ENCODE measurements at regions not wholly inside any gene's neighbourhood (a gene's known extent, or its start where the extent isn't known, plus 50 kb on each side); places are given as distances from the start of the nearest gene placed in this dataset.

DNA sequence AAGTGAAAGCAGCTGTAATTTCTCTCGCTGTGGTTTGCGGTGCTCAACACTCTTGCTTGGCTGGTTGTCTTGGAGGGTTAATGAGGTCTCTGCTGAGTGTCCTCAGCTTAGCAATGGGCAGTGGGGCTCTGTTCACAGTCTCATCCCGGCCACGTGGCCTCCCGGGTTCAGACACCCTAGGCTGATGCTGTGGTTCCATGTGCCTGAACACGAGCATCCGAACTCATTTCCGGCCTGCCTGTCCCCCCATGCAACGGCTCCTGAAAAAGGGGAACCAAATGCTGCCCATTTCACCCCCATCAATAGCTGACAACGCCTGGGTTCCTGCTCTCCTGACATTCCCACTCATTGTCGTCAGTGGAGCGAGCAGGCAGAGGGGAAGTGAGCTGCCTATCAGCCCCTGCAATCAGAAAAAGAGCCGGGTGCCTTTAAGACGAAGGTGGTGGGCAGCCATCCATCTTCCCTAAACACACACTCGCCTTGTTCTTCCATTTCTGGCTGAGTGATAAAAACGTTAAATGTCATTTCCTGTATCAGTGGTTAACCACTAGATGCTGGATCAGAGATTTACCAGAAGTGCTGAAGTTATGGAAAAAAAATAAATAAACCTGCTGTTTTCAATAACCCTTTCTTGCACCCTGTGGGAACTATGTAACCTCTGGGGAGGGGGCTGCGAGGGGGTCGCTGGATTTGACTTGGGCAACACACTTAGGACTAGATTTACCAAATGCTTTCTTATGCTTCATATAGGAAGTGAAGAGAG, 60.3 kb upstream of the BCL2L14 start:
- TF ChIP-seq, protein P1, sequence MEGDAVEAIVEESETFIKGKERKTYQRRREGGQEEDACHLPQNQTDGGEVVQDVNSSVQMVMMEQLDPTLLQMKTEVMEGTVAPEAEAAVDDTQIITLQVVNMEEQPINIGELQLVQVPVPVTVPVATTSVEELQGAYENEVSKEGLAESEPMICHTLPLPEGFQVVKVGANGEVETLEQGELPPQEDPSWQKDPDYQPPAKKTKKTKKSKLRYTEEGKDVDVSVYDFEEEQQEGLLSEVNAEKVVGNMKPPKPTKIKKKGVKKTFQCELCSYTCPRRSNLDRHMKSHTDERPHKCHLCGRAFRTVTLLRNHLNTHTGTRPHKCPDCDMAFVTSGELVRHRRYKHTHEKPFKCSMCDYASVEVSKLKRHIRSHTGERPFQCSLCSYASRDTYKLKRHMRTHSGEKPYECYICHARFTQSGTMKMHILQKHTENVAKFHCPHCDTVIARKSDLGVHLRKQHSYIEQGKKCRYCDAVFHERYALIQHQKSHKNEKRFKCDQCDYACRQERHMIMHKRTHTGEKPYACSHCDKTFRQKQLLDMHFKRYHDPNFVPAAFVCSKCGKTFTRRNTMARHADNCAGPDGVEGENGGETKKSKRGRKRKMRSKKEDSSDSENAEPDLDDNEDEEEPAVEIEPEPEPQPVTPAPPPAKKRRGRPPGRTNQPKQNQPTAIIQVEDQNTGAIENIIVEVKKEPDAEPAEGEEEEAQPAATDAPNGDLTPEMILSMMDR (IDR thresholded peaks at IDR 0.05; ENCODE audit: low read depth, low read length) = no peak
- Histone ChIP-seq H3K4me1 (ENCODE audit: low read depth) (no peaks in the 10 kb centered on the region), H3K4me3 (no peak overlapping the region), H3K36me3 (no peaks in the 10 kb centered on the region), H3K27me3 (no peaks in the 10 kb centered on the region), H3K9me3 (ENCODE audit: low read depth) (no peaks in the 10 kb centered on the region), H3K27ac (no peak overlapping the region)
- DNase-seq (ENCODE audit: low read depth in 1 of 2, low spot score in 1 of 2) = peak in 1 of 2 donors; percentile 89

DNA sequence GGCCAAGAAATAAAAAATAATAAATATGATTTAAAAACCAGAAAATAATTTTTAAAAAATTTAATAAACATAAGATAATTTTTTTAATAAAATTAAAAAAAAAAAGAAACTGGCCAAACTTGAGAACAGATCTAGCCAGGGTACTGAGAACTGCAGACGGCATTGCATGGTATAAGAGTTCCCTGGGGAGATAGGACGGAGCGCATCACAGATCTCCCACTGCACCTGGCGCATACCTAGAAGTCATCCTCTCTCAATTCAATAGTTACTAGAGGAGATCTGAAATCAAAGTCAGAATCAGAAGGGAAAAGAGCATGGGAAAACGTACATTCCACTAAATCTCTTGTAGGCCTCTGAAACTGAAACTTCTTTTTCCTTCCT, 58.9 kb upstream of the BCL2L14 start:
- Histone ChIP-seq H3K27me3 (no peaks in the 10 kb centered on the region), H3K4me3 (no peak overlapping the region), H3K36me3 (no peaks in the 10 kb centered on the region), H3K4me1 (ENCODE audit: low read depth) (peaks cover 2% of the 10 kb centered on the region), H3K9me3 (ENCODE audit: low read depth) (no peaks in the 10 kb centered on the region), H3K27ac (no peak overlapping the region)
- DNase-seq (ENCODE audit: low read depth in 1 of 2, low spot score in 1 of 2) = no peak
- TF ChIP-seq, protein P1 (IDR thresholded peaks at IDR 0.05; ENCODE audit: low read depth, low read length) = no peak

DNA sequence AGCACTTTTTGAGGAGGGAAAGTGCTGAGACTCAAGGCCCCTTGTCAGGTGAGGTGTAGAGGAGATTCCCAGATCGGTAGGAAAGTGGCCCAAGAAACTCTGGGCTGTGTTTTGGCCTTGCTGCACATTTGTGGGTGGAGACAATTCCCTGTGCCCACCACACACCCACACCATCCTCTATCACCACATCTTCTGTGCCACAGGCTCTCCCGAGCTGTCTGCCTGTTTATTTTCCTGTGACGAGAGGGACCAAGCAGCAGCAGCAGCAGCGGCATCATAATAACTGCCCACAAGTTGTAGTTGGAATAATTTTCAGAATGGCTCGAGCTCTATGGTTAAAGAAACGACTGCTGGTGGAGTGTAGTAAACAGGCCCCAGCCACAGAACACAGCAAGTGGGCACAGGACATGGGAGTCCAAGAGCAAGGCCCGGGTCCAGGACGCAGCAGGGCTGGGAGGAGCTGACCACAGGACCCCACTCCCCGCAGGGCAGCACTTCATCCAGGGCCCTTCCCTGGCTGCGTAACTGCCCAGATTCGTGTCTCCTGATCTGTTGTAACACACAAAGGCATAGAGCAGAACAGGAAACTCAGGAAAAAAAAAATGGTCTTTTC, 55.6 kb upstream of the BCL2L14 start:
- TF ChIP-seq, protein P1 (IDR thresholded peaks at IDR 0.05; ENCODE audit: low read depth, low read length) = no peak
- no peak overlapping the region for H3K27ac ChIP-seq
- peaks cover 11% of the 10 kb centered on the region for H3K4me1 ChIP-seq (ENCODE audit: low read depth)
- H3K9me3 ChIP-seq (ENCODE audit: low read depth) = no peaks in the 10 kb centered on the region
- no peaks in the 10 kb centered on the region for H3K27me3 ChIP-seq
- no peak for DNase-seq (ENCODE audit: low read depth in 1 of 2, low spot score in 1 of 2)
- H3K36me3 ChIP-seq = no peaks in the 10 kb centered on the region
- no peak overlapping the region for H3K4me3 ChIP-seq

DNA sequence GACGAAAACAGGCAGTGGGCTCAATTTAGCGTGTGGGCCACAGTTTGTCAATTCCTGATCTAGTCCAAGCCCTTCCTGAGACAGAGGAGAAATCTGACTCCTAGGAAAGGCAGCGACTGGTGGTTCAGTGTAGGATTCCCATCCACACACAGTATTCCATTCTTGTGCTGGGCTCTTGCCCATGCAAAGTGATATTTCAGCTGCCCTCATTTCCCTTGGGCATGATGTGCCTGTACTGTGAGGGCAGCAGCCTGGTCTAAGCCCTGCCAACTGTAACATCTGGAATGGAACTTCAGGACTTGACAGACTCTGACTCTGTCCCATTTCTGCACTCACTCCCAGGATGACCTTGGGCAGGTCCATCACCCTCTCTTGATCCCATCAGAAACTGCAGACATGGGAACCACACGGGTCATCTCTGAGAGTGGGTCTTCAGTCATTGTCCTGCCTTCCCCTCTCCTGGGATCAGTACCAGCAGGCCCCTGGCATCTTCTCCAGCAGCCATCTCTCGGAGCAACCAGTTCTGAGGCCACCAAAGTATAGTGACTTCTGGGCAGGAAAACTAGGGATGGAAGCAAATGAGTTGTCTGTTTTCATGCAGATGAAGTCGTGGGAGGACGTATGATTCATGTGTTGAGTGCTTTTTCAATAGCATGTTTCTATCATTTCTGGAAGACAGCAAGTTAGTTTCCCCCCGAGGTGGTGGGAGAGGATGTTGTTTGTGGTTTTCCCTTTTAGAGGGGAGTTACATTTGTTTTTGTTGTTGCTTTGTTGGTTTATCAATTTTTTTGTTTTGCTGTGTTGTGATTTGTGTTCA, 54.2 kb upstream of the BCL2L14 start:
- TF ChIP-seq, protein P1 (IDR thresholded peaks at IDR 0.05; ENCODE audit: low read depth, low read length) = no peak
- no peak overlapping the region for H3K27ac ChIP-seq

DNA sequence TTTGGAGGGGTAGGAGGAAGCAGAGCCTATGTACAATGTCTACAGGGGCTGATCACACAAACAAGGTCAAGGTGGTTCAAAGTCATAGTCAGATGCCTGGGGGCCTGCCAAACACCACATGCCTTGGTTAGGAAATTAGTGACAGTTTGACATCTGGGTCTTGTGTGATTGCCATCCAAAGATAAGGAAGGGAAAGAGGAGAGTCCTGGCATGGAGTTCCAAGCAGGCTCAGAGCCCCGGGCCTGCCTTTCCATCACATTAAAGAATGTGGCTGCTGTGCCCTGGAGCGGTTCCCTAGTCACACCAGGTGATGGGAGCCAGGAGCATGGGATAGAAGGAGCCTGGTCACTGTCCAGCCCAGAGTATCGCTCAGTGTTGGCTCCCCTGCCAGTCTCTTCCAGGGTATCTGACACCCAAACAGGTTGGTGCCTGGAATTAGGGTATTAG, 53.6 kb upstream of the BCL2L14 start:
- DNase-seq (ENCODE audit: low read depth in 1 of 2, low spot score in 1 of 2) = peak; percentile 15 to 23

More for the DNA sequence above, 54.2 kb upstream of the BCL2L14 start:
- Histone ChIP-seq H3K27me3 (no peaks in the 10 kb centered on the region), H3K4me1 (ENCODE audit: low read depth) (peaks cover 11% of the 10 kb centered on the region), H3K4me3 (no peak overlapping the region), H3K9me3 (ENCODE audit: low read depth) (no peaks in the 10 kb centered on the region), H3K36me3 (no peaks in the 10 kb centered on the region)
- no peak for DNase-seq (ENCODE audit: low read depth in 1 of 2, low spot score in 1 of 2)

More for the DNA sequence above, 53.6 kb upstream of the BCL2L14 start:
- TF ChIP-seq, protein P1 (IDR thresholded peaks at IDR 0.05; ENCODE audit: low read depth, low read length) = no peak
- H3K9me3 ChIP-seq (ENCODE audit: low read depth) = no peaks in the 10 kb centered on the region
- H3K27ac ChIP-seq = no peak overlapping the region
- no peaks in the 10 kb centered on the region for H3K36me3 ChIP-seq
- H3K4me1 ChIP-seq (ENCODE audit: low read depth) = peaks cover 11% of the 10 kb centered on the region
- H3K27me3 ChIP-seq = no peaks in the 10 kb centered on the region
- H3K4me3 ChIP-seq = no peak overlapping the region
